Endodermal cell (in vitro differentiated cells): ENCODE measurements at regions not wholly inside any gene's neighbourhood (a gene's known extent, or its start where the extent isn't known, plus 50 kb on each side); places are given as distances from the start of the nearest gene placed in this dataset.
"Not testable (repeated sequence)": the region's sequence is repeated elsewhere in the genome, so short reads cannot be mapped to it uniquely, and the experiment has no call there.

ENCODE experiments used
- DNase-seq: peaks from one replicate; pipeline ENCODE4 v3.0.0-alpha.2; 2017
- H3K27ac ChIP-seq: 2 replicates; pipeline ENCODE4 v1.5.1; 2013; ENCODE audit warnings: mild to moderate bottlenecking, low read depth, low read length, moderate library complexity
- H3K27me3 ChIP-seq: 2 replicates; pipeline ENCODE4 v1.6.1; 2013; ENCODE audit warnings: mild to moderate bottlenecking, low read length, moderate library complexity; ENCODE audit not compliant: insufficient read depth, control insufficient read depth, poor library complexity, severe bottlenecking
- H3K36me3 ChIP-seq: 2 replicates; pipeline ENCODE4 v1.7.0; 2013; ENCODE audit warnings: mild to moderate bottlenecking, low read length, moderate library complexity; ENCODE audit not compliant: control insufficient read depth, insufficient read depth
- H3K4me1 ChIP-seq: one replicate; pipeline ENCODE4 v1.7.0; 2013; ENCODE audit warnings: low read length; ENCODE audit not compliant: control insufficient read depth, insufficient read depth
- H3K4me3 ChIP-seq: 2 replicates; pipeline ENCODE4 v1.5.1; 2013; ENCODE audit warnings: mild to moderate bottlenecking, low read length, moderate library complexity
- H3K9ac ChIP-seq: 2 replicates; pipeline ENCODE4 v1.6.1; 2013; ENCODE audit warnings: mild to moderate bottlenecking, low read length, moderate library complexity; ENCODE audit not compliant: poor library complexity, severe bottlenecking; ENCODE audit errors: extremely low read depth
- H3K9me3 ChIP-seq: 2 replicates; pipeline ENCODE4 v1.6.1; 2013; ENCODE audit warnings: mild to moderate bottlenecking, low read length, moderate library complexity; ENCODE audit not compliant: control insufficient read depth
- H3K27ac Mint-ChIP-seq: 2 replicates; pipeline ENCODE4 v1.8.0; 2020; ENCODE audit warnings: mixed read lengths
- H3K27me3 Mint-ChIP-seq: 2 replicates; pipeline ENCODE4 v1.8.0; 2021; ENCODE audit warnings: mild to moderate bottlenecking, mixed read lengths; ENCODE audit not compliant: insufficient read depth
- H3K36me3 Mint-ChIP-seq: 2 replicates; pipeline ENCODE4 v1.8.0; 2020; ENCODE audit warnings: low read depth, mixed read lengths
- H3K4me1 Mint-ChIP-seq: 2 replicates; pipeline ENCODE4 v1.8.0; 2020; ENCODE audit warnings: mixed read lengths
- H3K4me3 Mint-ChIP-seq: 2 replicates; pipeline ENCODE4 v1.8.0; 2020; ENCODE audit warnings: mild to moderate bottlenecking, moderate library complexity, mixed read lengths
- H3K9me3 Mint-ChIP-seq: 2 replicates; pipeline ENCODE4 v1.8.0; 2020; ENCODE audit warnings: mild to moderate bottlenecking, mixed read lengths
- WGBS, 2 experiments: methylation state at CpG; one replicate each; pipeline versions ENCODE4 v1.1.5 to v1.1.7; 2013; ENCODE audit warnings: missing lambda C conversion rate in 2 of 2, mixed read lengths in 1 of 2; ENCODE audit not compliant: insufficient coverage in 1 of 2, insufficient read length in 1 of 2; 5-methylcytosine and 5-hydroxymethylcytosine counted together
- TF ChIP-seq, protein P1 (sequence below): fragments of 200-600 bp; sonication (generic); conservative IDR thresholded peaks from 2 replicates; pipeline ENCODE4 v1.5.0; 2021; ENCODE audit warnings: antibody characterized with exemption, mild to moderate bottlenecking

DNA sequence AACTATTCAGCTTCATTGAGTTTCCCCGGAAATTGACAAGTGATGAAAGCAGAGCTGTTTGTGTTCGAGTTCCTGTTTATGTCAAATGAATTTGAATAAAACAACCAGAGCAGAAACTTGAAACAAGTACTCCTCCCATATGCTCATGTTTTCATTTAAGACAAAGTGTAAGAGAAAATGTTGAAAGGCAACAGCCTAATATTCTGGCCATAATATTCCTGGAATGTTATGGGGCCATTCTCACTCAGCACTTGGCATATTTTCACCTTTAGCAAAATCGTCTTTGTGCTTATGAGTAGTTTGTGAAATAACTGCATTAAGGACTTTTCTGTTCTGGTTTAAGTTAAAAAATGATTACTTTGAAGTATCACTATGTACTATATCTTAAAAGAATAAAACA lies 276.0 kb upstream of the FAT1 start:
- Histone ChIP-seq H3K27ac (no peak overlapping the region), H3K4me1 (no peaks in the 10 kb centered on the region), H3K27me3 (no peaks in the 10 kb centered on the region), H3K36me3 (no peaks in the 10 kb centered on the region), H3K4me3 (no peak overlapping the region), H3K9me3 (no peaks in the 10 kb centered on the region), H3K9ac (no peak overlapping the region)
- WGBS, 2 experiments, result 91 to 100% methylated on average over 2 to 3 of the region's 3 CpGs
- Mint-ChIP-seq H3K4me1 (no peaks in the 10 kb centered on the region), H3K27ac (no peak overlapping the region), H3K4me3 (no peak overlapping the region), H3K36me3 (no peaks in the 10 kb centered on the region), H3K9me3 (no peaks in the 10 kb centered on the region), H3K27me3 (no peaks in the 10 kb centered on the region)
- TF ChIP-seq, protein P1, sequence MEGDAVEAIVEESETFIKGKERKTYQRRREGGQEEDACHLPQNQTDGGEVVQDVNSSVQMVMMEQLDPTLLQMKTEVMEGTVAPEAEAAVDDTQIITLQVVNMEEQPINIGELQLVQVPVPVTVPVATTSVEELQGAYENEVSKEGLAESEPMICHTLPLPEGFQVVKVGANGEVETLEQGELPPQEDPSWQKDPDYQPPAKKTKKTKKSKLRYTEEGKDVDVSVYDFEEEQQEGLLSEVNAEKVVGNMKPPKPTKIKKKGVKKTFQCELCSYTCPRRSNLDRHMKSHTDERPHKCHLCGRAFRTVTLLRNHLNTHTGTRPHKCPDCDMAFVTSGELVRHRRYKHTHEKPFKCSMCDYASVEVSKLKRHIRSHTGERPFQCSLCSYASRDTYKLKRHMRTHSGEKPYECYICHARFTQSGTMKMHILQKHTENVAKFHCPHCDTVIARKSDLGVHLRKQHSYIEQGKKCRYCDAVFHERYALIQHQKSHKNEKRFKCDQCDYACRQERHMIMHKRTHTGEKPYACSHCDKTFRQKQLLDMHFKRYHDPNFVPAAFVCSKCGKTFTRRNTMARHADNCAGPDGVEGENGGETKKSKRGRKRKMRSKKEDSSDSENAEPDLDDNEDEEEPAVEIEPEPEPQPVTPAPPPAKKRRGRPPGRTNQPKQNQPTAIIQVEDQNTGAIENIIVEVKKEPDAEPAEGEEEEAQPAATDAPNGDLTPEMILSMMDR, result no peak
- DNase-seq, result no peak

DNA sequence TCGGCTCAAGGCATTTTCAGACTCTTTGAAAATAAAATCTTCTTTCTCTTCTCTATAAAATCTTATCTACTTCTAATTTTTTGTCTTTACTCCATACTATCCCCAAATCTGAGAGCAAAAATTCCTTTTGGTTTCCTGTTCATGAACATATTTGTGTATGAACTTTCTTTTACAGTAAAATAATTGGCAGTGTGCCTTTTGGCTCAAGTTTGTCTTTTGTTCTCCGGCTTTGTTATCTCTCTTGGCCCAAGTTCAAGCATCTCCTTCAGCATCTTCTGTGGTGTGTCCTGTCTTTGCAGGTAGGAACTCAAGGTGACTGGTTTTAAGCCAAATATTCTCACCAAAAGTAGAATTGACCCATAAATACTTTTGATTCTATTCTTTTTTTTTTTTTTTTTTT lies 276.6 kb upstream of the FAT1 start:
- Histone ChIP-seq H3K9ac (no peak overlapping the region), H3K27ac (no peak overlapping the region), H3K9me3 (no peaks in the 10 kb centered on the region), H3K36me3 (no peaks in the 10 kb centered on the region), H3K4me3 (no peak overlapping the region), H3K4me1 (no peaks in the 10 kb centered on the region), H3K27me3 (no peaks in the 10 kb centered on the region)
- WGBS, 2 experiments, result 94 to 95% methylated on average over 2 of the region's 2 CpGs
- no peaks in the 10 kb centered on the region for H3K36me3 Mint-ChIP-seq
- no peaks in the 10 kb centered on the region for H3K27me3 Mint-ChIP-seq
- no peaks in the 10 kb centered on the region for H3K4me1 Mint-ChIP-seq
- H3K4me3 Mint-ChIP-seq, result no peak overlapping the region
- no peak for DNase-seq
- no peak overlapping the region for H3K27ac Mint-ChIP-seq
- TF ChIP-seq, protein P1, result no peak
- no peaks in the 10 kb centered on the region for H3K9me3 Mint-ChIP-seq

DNA sequence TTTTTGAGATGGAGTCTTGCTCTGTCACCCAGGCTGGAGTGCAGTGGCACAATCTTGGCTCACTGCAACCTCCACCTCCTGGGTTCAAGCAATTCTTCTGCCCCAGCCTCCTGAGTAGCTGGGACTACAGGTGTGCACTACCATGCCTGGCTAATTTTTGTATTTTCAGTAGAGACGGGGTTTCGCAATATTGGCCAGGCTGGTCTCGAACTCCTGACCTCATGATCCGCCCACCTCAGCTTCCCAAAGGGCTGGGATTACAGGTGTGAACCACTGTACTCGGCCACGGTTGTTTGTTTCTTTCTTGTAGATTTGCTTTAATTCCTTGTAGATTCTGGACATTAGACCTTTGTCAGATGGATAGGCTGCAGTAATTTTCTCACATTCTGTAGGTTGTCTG lies 278.5 kb upstream of the FAT1 start:
- not testable (repeated sequence) for H3K4me1 ChIP-seq, H3K27me3 Mint-ChIP-seq, H3K4me1 Mint-ChIP-seq, H3K4me3 ChIP-seq, H3K9ac ChIP-seq, H3K27me3 ChIP-seq, H3K9me3 ChIP-seq, H3K4me3 Mint-ChIP-seq, H3K36me3 Mint-ChIP-seq, DNase-seq, H3K27ac Mint-ChIP-seq, H3K36me3 ChIP-seq, H3K27ac ChIP-seq, H3K9me3 Mint-ChIP-seq
- 93 to 96% methylated on average over 6 of the region's 6 CpGs for WGBS, 2 experiments

DNA sequence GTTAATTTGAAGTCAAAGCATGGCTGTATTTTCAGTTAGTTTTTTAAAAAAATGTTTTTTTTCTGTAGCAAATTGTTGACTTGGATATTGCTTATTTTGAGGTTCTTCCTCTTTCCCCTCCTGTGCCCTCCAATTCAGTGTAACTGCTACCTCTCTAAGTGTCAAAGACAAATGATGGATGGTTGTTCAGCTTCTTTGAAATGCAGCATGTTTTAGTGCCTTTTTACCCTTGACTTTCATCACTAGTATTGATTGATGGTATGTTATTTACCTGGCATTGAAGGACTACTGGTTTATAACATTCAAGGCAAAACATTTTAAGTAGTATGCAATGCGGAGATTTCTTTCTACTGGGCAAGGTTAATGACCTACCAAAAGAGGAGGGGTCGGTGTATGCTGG lies 281.0 kb upstream of the FAT1 start:
- Histone ChIP-seq H3K9me3 (no peaks in the 10 kb centered on the region), H3K36me3 (no peaks in the 10 kb centered on the region), H3K27ac (no peak overlapping the region), H3K4me1 (no peaks in the 10 kb centered on the region), H3K9ac (no peak overlapping the region), H3K4me3 (no peak overlapping the region), H3K27me3 (no peaks in the 10 kb centered on the region)
- no peaks in the 10 kb centered on the region for H3K27me3 Mint-ChIP-seq
- H3K4me1 Mint-ChIP-seq, result no peaks in the 10 kb centered on the region
- no peaks in the 10 kb centered on the region for H3K9me3 Mint-ChIP-seq
- TF ChIP-seq, protein P1, result no peak
- 71 to 92% methylated on average over 2 of the region's 2 CpGs for WGBS, 2 experiments
- no peaks in the 10 kb centered on the region for H3K36me3 Mint-ChIP-seq
- DNase-seq, result no peak
- H3K4me3 Mint-ChIP-seq, result no peak overlapping the region
- no peak overlapping the region for H3K27ac Mint-ChIP-seq
